Activated naive CD8-positive, alpha-beta T cell treated with anti-CD3 and anti-CD28 coated beads, Interleukin-2, amount 50 U/mL, for 16 hours (primary cell): ENCODE measurements at regions not wholly inside any gene's neighbourhood (a gene's known extent, or its start where the extent isn't known, plus 50 kb on each side); places are given as distances from the start of the nearest gene placed in this dataset.
"Not testable (repeated sequence)": the region's sequence is repeated elsewhere in the genome, so short reads cannot be mapped to it uniquely, and the experiment has no call there.

ENCODE experiments used
- DNase-seq: peaks from one replicate; pipeline ENCODE4 v3.0.0-alpha.2; 2020; ENCODE audit warnings: low read depth, low spot score

GRCh38 chr21:31819692-31820091, 53.1 kb upstream of the HUNK start:
- DNase-seq: not testable (repeated sequence)

GRCh38 chr21:31814356-31814755, 58.5 kb upstream of the HUNK start:
- DNase-seq: not testable (repeated sequence)

- no peak for DNase-seq
Measured at GRCh38 chr21:31813862-31814261, 59.0 kb upstream of the HUNK start.

- DNase-seq: no peak
Measured at GRCh38 chr21:31804008-31804394, 68.8 kb upstream of the HUNK start.

- DNase-seq: no peak
Measured at GRCh38 chr21:31803039-31804007, 69.5 kb upstream of the HUNK start.

- no peak for DNase-seq
Measured at GRCh38 chr21:31802331-31802730, 70.4 kb upstream of the SCAF4 start.

GRCh38 chr21:31801551-31802219, 69.8 kb upstream of the SCAF4 start:
- no peak for DNase-seq

- DNase-seq: no peak
Measured at GRCh38 chr21:31798842-31799704, 67.2 kb upstream of the SCAF4 start.

- no peak for DNase-seq
Measured at GRCh38 chr21:31795992-31796391, 64.1 kb upstream of the SCAF4 start.

- not testable (repeated sequence) for DNase-seq
Measured at GRCh38 chr21:31790420-31790819, 58.5 kb upstream of the SCAF4 start.

- DNase-seq: no peak
Measured at GRCh38 chr21:31788581-31788980, 56.7 kb upstream of the SCAF4 start.

- DNase-seq: not testable (repeated sequence)
Measured at GRCh38 chr21:31787691-31788090, 55.8 kb upstream of the SCAF4 start.

- no peak for DNase-seq
Measured at GRCh38 chr21:31786164-31786920, 54.4 kb upstream of the SCAF4 start.

- peak; percentile 9 for DNase-seq
Measured at GRCh38 chr21:31785237-31786163, 53.6 kb upstream of the SCAF4 start.

GRCh38 chr21:31781737-31782136, 49.8 kb upstream of the SCAF4 start:
- DNase-seq: no peak
